Mesodermal cell (in vitro differentiated cells): ENCODE measurements at regions not wholly inside any gene's neighbourhood (a gene's known extent, or its start where the extent isn't known, plus 50 kb on each side); places are given as distances from the start of the nearest gene placed in this dataset.

Experiments
- H3K27ac ChIP-seq: 2 replicates; pipeline ENCODE4 v1.7.0; 2013; ENCODE audit warnings: mild to moderate bottlenecking, low read depth, low read length, moderate library complexity; ENCODE audit not compliant: severe bottlenecking
- H3K36me3 ChIP-seq: 2 replicates; pipeline ENCODE4 v1.7.1; 2013; ENCODE audit warnings: mild to moderate bottlenecking, low read length, moderate library complexity; ENCODE audit not compliant: control insufficient read depth, insufficient read depth
- H3K4me1 ChIP-seq: one replicate; pipeline ENCODE4 v1.7.1; 2013; ENCODE audit warnings: mild to moderate bottlenecking, low read length; ENCODE audit not compliant: insufficient read depth, control insufficient read depth, poor library complexity, severe bottlenecking
- H3K4me3 ChIP-seq: 2 replicates; pipeline ENCODE4 v1.7.0; 2013; ENCODE audit warnings: low read length, control low read depth, mild to moderate bottlenecking; ENCODE audit not compliant: insufficient read depth, poor library complexity, severe bottlenecking; ENCODE audit errors: extremely low read depth
- H3K9me3 ChIP-seq: 2 replicates; pipeline ENCODE4 v1.7.1; 2013; ENCODE audit warnings: mild to moderate bottlenecking, low read length, moderate library complexity; ENCODE audit not compliant: control insufficient read depth
- WGBS, 2 experiments: methylation state at CpG; one replicate each; pipeline ENCODE4 v1.1.5; 2013; ENCODE audit warnings: missing lambda C conversion rate in 2 of 2; ENCODE audit not compliant: insufficient coverage in 2 of 2; 5-methylcytosine and 5-hydroxymethylcytosine counted together

GRCh38 chr2:12113412-12113811 lies 367.0 kb downstream of the LPIN1 start:
- no peaks in the 10 kb centered on the region for H3K9me3 ChIP-seq
- H3K27ac ChIP-seq = no peak overlapping the region
- H3K4me3 ChIP-seq = no peak overlapping the region
- H3K36me3 ChIP-seq = no peaks in the 10 kb centered on the region
- H3K4me1 ChIP-seq = no peaks in the 10 kb centered on the region
- WGBS, 2 experiments = 83 to 100% methylated on average over 1 of the region's 1 CpG

- Histone ChIP-seq H3K27ac (no peak overlapping the region), H3K36me3 (no peaks in the 10 kb centered on the region), H3K4me1 (no peaks in the 10 kb centered on the region), H3K4me3 (no peak overlapping the region), H3K9me3 (no peaks in the 10 kb centered on the region)
- 0% methylated on average over 1 of the region's 1 CpG for WGBS, 2 experiments
Measured at GRCh38 chr2:12114816-12115215, 368.4 kb downstream of the LPIN1 start.

GRCh38 chr2:12116228-12116750 lies 369.9 kb downstream of the LPIN1 start:
- Histone ChIP-seq H3K4me3 (no peak overlapping the region), H3K27ac (no peak overlapping the region), H3K9me3 (no peaks in the 10 kb centered on the region), H3K36me3 (no peaks in the 10 kb centered on the region), H3K4me1 (no peaks in the 10 kb centered on the region)
- WGBS, 2 experiments = 84% methylated on average over 3 of the region's 7 CpGs; no CpG with 5 or more reads in 1 of the 2 experiments

- no peaks in the 10 kb centered on the region for H3K4me1 ChIP-seq
- no peak overlapping the region for H3K27ac ChIP-seq
- no peak overlapping the region for H3K4me3 ChIP-seq
- H3K9me3 ChIP-seq = no peaks in the 10 kb centered on the region
- no peaks in the 10 kb centered on the region for H3K36me3 ChIP-seq
Measured at GRCh38 chr2:12119841-12120240, 373.4 kb downstream of the LPIN1 start.

- H3K4me3 ChIP-seq = no peak overlapping the region
- H3K36me3 ChIP-seq = no peaks in the 10 kb centered on the region
- no peaks in the 10 kb centered on the region for H3K9me3 ChIP-seq
- no peak overlapping the region for H3K27ac ChIP-seq
- H3K4me1 ChIP-seq = no peaks in the 10 kb centered on the region
- WGBS, 2 experiments = 88 to 97% methylated on average over 5 to 6 of the region's 7 CpGs
Measured at GRCh38 chr2:12120281-12121150, 374.1 kb downstream of the LPIN1 start.

- Histone ChIP-seq H3K36me3 (no peaks in the 10 kb centered on the region), H3K4me3 (no peak overlapping the region), H3K9me3 (no peaks in the 10 kb centered on the region), H3K27ac (no peak overlapping the region), H3K4me1 (no peaks in the 10 kb centered on the region)
- 100% methylated on average over 1 of the region's 1 CpG for WGBS, 2 experiments
Measured at GRCh38 chr2:12124790-12125189, 378.4 kb downstream of the LPIN1 start.

- Histone ChIP-seq H3K9me3 (no peaks in the 10 kb centered on the region), H3K4me1 (no peaks in the 10 kb centered on the region), H3K4me3 (no peak overlapping the region), H3K27ac (no peak overlapping the region), H3K36me3 (no peaks in the 10 kb centered on the region)
- 74 to 83% methylated on average over 2 to 3 of the region's 3 CpGs for WGBS, 2 experiments
Measured at GRCh38 chr2:12126318-12126717, 379.9 kb downstream of the LPIN1 start.

- WGBS, 2 experiments = 83 to 96% methylated on average over 1 to 2 of the region's 2 CpGs
Measured at GRCh38 chr2:12127638-12128037, 381.2 kb downstream of the LPIN1 start.

GRCh38 chr2:12131975-12132374 lies 385.5 kb downstream of the LPIN1 start:
- no peak overlapping the region for H3K27ac ChIP-seq
- H3K4me3 ChIP-seq = no peak overlapping the region
- WGBS, 2 experiments = 84 to 90% methylated on average over 3 of the region's 3 CpGs
- H3K36me3 ChIP-seq = no peaks in the 10 kb centered on the region
- no peaks in the 10 kb centered on the region for H3K4me1 ChIP-seq
- H3K9me3 ChIP-seq = no peaks in the 10 kb centered on the region

More at GRCh38 chr2:12127638-12128037, 381.2 kb downstream of the LPIN1 start:
- Histone ChIP-seq H3K36me3 (no peaks in the 10 kb centered on the region), H3K9me3 (no peaks in the 10 kb centered on the region), H3K27ac (no peak overlapping the region), H3K4me1 (no peaks in the 10 kb centered on the region), H3K4me3 (no peak overlapping the region)

GRCh38 chr2:12141618-12142258 lies 395.3 kb downstream of the LPIN1 start:
- WGBS, 2 experiments = no CpG with 5 or more reads among the region's 1 CpG
- H3K9me3 ChIP-seq = no peaks in the 10 kb centered on the region
- no peaks in the 10 kb centered on the region for H3K36me3 ChIP-seq
- H3K4me3 ChIP-seq = no peak overlapping the region
- no peaks in the 10 kb centered on the region for H3K4me1 ChIP-seq
- no peak overlapping the region for H3K27ac ChIP-seq

- WGBS, 2 experiments = 74% methylated on average over 2 of the region's 6 CpGs; no CpG with 5 or more reads in 1 of the 2 experiments
- peaks cover 34% of the 10 kb centered on the region for H3K4me1 ChIP-seq
- H3K9me3 ChIP-seq = no peaks in the 10 kb centered on the region
- H3K27ac ChIP-seq = no peak overlapping the region
- H3K36me3 ChIP-seq = no peaks in the 10 kb centered on the region
- no peak overlapping the region for H3K4me3 ChIP-seq
Measured at GRCh38 chr2:12151716-12152115, 405.3 kb downstream of the LPIN1 start.
